CD14-positive monocyte (primary cell): ENCODE measurements at regions not wholly inside any gene's neighbourhood (a gene's known extent, or its start where the extent isn't known, plus 50 kb on each side); places are given as distances from the start of the nearest gene placed in this dataset.

Experiments
- DNase-seq, 3 donors: peaks; one replicate each; pipeline ENCODE4 v3.0.0-alpha.2; 2011 to 2022
- H2AFZ ChIP-seq: 2 replicates; pipeline ENCODE4 v1.6.0; 2012; ENCODE audit warnings: mild to moderate bottlenecking, low read depth, low read length, inconsistent platforms; ENCODE audit not compliant: insufficient read depth, poor library complexity, severe bottlenecking
- H3K27ac ChIP-seq, 2 donors: 1 replicate in 1 of 2; 2 replicates in 1 of 2; pipeline ENCODE4 v1.5.1; 2012 to 2013; ENCODE audit warnings: low read length in 2 of 2, control low read depth in 1 of 2, inconsistent platforms in 1 of 2, low read depth in 1 of 2, mild to moderate bottlenecking in 1 of 2
- H3K27me3 ChIP-seq, 2 donors: one replicate each; pipeline versions ENCODE4 v1.6.0 to v1.6.1; 2011 to 2013; ENCODE audit warnings: low read length in 2 of 2; ENCODE audit not compliant: control insufficient read depth in 2 of 2, insufficient read depth in 2 of 2
- H3K36me3 ChIP-seq, 2 donors: replicated peaks in 1 of 2; 1 replicate in 1 of 2; 2 replicates in 1 of 2; pipeline versions ENCODE4 v1.5.1 to v1.6.1; 2012 to 2013; ENCODE audit warnings: low read length in 2 of 2, control low read depth in 1 of 2, inconsistent platforms in 1 of 2, mild to moderate bottlenecking in 1 of 2; ENCODE audit not compliant: insufficient read depth in 2 of 2, control insufficient read depth in 1 of 2
- H3K4me1 ChIP-seq, 2 donors: 1 replicate in 1 of 2; 2 replicates in 1 of 2; pipeline versions ENCODE4 v1.5.1 to v1.6.1; 2012 to 2013; ENCODE audit warnings: low read length in 2 of 2, control low read depth in 1 of 2, inconsistent platforms in 1 of 2, mild to moderate bottlenecking in 1 of 2, moderate library complexity in 1 of 2; ENCODE audit not compliant: insufficient read depth in 2 of 2, control insufficient read depth in 1 of 2
- H3K4me2 ChIP-seq: replicated peaks from 2 replicates; pipeline ENCODE3; 2012; ENCODE audit warnings: low read length, moderate library complexity, mild to moderate bottlenecking; ENCODE audit not compliant: poor library complexity, severe bottlenecking; ENCODE audit errors: extremely low read depth
- H3K4me3 ChIP-seq, 3 experiments: fragments of 200-600 bp in 1 of 3; sonication (generic) in 1 of 3; replicated peaks in 1 of 3; 1 replicate in 2 of 3; 2 replicates in 1 of 3; pipeline ENCODE4 v1.5.1; 2011 to 2013; ENCODE audit warnings: low read length in 3 of 3, mild to moderate bottlenecking in 3 of 3, control low read depth in 2 of 3, low read depth in 2 of 3, inconsistent platforms in 1 of 3, moderate library complexity in 1 of 3
- H3K79me2 ChIP-seq: 2 replicates; pipeline ENCODE4 v1.6.0; 2012; ENCODE audit warnings: mild to moderate bottlenecking, control low read depth, inconsistent platforms, low read length, moderate library complexity; ENCODE audit not compliant: insufficient read depth
- H3K9ac ChIP-seq: 2 replicates; pipeline ENCODE4 v1.6.0; 2017; ENCODE audit warnings: low read length, mild to moderate bottlenecking; ENCODE audit not compliant: insufficient read depth, poor library complexity, severe bottlenecking
- H3K9me3 ChIP-seq, 2 donors: replicated peaks in 1 of 2; 1 replicate in 1 of 2; 2 replicates in 1 of 2; pipeline versions ENCODE4 v1.5.1 to v1.6.1; 2012 to 2013; ENCODE audit warnings: low read length in 2 of 2, control low read depth in 1 of 2; ENCODE audit not compliant: control insufficient read depth in 1 of 2, insufficient read depth in 1 of 2
- H4K20me1 ChIP-seq: 2 replicates; pipeline ENCODE4 v1.6.0; 2012; ENCODE audit warnings: mild to moderate bottlenecking, low read length, control low read depth, moderate library complexity; ENCODE audit not compliant: insufficient read depth
- H3K27ac Mint-ChIP-seq, 7 donors: one replicate each; pipeline ENCODE4 v1.8.0; 2020; ENCODE audit warnings: mild to moderate bottlenecking in 7 of 7, mixed read lengths in 7 of 7, moderate library complexity in 6 of 7, inconsistent platforms in 2 of 7
- H3K27me3 Mint-ChIP-seq, 3 donors: one replicate each; pipeline ENCODE4 v1.8.0; 2021 to 2022; ENCODE audit warnings: low read depth in 3 of 3, mild to moderate bottlenecking in 3 of 3, mixed read lengths in 3 of 3, moderate library complexity in 3 of 3, inconsistent platforms in 1 of 3
- H3K36me3 Mint-ChIP-seq, 2 donors: one replicate each; pipeline ENCODE4 v1.8.0; 2020; ENCODE audit warnings: mixed read lengths in 2 of 2, inconsistent platforms in 1 of 2, mild to moderate bottlenecking in 1 of 2
- H3K4me1 Mint-ChIP-seq: one replicate; pipeline ENCODE4 v1.8.0; 2020; ENCODE audit warnings: mild to moderate bottlenecking, mixed read lengths
- H3K4me3 Mint-ChIP-seq, 2 donors: one replicate each; pipeline ENCODE4 v1.8.0; 2020; ENCODE audit warnings: mild to moderate bottlenecking in 2 of 2, mixed read lengths in 2 of 2, moderate library complexity in 1 of 2
- H3K9me3 Mint-ChIP-seq, 7 donors: one replicate each; pipeline ENCODE4 v1.8.0; 2020 to 2022; ENCODE audit warnings: mixed read lengths in 7 of 7, mild to moderate bottlenecking in 6 of 7, moderate library complexity in 6 of 7, inconsistent platforms in 2 of 7
- WGBS: methylation state at CpG from one replicate; pipeline ENCODE4 v1.1.5; 2013; ENCODE audit warnings: missing lambda C conversion rate; ENCODE audit not compliant: insufficient coverage; 5-methylcytosine and 5-hydroxymethylcytosine counted together
- intact Hi-C, 2 donors: fragments of 100-400 bp; cut with micrococcal nuclease; formaldehyde crosslinking; loops; one replicate each; pipeline versions ENCODE4 v1.15.0 to v1.15.1; 2023
- TF ChIP-seq, protein P1 (sequence below): fragments of 200-600 bp; IDR thresholded peaks from one replicate; pipeline ENCODE4 v1.8.0; 2022; ENCODE audit warnings: antibody characterized with exemption, mild to moderate bottlenecking

DNA sequence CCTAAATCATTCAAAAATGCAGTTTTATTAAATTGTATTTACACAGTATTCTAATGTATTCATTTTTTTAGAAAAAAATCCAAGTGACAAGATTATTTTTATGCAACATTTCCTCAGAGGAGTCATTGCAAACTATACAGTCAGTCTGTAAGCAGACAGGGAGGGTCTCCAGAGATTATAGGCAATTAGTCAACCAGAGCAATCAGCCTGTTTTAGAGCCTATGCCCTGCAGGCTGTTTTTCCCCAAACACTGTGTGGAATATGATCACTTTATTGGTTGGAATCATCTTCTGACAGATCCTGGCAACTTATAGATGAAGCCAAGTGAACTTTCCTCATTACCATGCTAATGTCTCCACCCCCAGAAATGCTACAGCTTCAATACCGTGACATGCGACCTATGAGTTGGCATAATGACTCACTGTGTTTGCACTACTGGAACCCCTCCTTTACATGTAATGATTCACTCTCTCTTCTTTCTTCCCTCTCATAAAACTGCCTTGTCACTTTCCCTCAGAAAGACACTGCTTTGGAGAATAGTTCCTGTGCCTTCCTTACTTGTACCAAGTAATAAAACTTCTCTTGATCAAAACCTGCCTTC, 577.7 kb upstream of the FTMT start:
- no peak overlapping the region for H3K9ac ChIP-seq

DNA sequence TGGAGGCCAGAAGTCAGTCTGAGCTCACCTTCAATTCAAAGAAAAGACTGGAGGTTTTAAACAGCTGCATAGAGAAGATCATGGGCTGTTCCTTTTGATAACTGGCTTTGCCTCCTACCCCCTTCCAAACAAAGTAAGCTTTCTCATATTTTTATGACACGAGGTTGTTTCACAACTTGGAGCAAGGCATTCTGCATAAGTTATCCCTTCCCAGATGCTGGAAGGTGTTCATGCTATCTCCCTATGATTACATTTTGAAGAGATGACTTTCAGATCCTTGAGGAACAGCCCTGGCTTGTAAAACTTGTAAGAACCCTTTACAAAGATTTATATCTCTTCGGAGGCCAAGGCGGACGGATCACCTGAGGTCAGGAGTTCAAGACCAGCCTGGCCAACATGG, 571.9 kb upstream of the FTMT start:
- H3K36me3 Mint-ChIP-seq = no peaks in the 10 kb centered on the region
- no peaks in the 10 kb centered on the region for H3K4me1 Mint-ChIP-seq
- no peak overlapping the region for H3K9ac ChIP-seq
- no peaks in the 10 kb centered on the region for H3K27me3 ChIP-seq
- H3K4me2 ChIP-seq = no peak overlapping the region
- no peaks in the 10 kb centered on the region for H4K20me1 ChIP-seq
- TF ChIP-seq, protein P1, sequence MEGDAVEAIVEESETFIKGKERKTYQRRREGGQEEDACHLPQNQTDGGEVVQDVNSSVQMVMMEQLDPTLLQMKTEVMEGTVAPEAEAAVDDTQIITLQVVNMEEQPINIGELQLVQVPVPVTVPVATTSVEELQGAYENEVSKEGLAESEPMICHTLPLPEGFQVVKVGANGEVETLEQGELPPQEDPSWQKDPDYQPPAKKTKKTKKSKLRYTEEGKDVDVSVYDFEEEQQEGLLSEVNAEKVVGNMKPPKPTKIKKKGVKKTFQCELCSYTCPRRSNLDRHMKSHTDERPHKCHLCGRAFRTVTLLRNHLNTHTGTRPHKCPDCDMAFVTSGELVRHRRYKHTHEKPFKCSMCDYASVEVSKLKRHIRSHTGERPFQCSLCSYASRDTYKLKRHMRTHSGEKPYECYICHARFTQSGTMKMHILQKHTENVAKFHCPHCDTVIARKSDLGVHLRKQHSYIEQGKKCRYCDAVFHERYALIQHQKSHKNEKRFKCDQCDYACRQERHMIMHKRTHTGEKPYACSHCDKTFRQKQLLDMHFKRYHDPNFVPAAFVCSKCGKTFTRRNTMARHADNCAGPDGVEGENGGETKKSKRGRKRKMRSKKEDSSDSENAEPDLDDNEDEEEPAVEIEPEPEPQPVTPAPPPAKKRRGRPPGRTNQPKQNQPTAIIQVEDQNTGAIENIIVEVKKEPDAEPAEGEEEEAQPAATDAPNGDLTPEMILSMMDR = no peak
- intact Hi-C loops = loop anchor here in 1 of 2 donors (10.0 kb wide), 1 partner anchor 625 kb away; no protein-coding TSS in a partner anchor
- H3K27ac Mint-ChIP-seq = no peak overlapping the region
- no peak overlapping the region for H3K4me3 Mint-ChIP-seq
- H3K36me3 ChIP-seq = no peaks in the 10 kb centered on the region
- no peak overlapping the region for H3K4me3 ChIP-seq
- H2AFZ ChIP-seq = no peak overlapping the region
- no peaks in the 10 kb centered on the region for H3K79me2 ChIP-seq
- H3K27ac ChIP-seq = no peak overlapping the region
- H3K4me1 ChIP-seq = no peaks in the 10 kb centered on the region
- H3K27me3 Mint-ChIP-seq = no peaks in the 10 kb centered on the region
- H3K9me3 ChIP-seq = no peaks in the 10 kb centered on the region
- peaks cover 0 to 4% (median 2%) of the 10 kb centered on the region in 7 donors for H3K9me3 Mint-ChIP-seq
- no peak for DNase-seq
- 100% methylated on average over 1 of the region's 4 CpGs for WGBS

More for the DNA sequence above, 577.7 kb upstream of the FTMT start:
- Mint-ChIP-seq H3K4me1 (no peaks in the 10 kb centered on the region), H3K9me3 (peaks cover 0 to 5% (median 0%) of the 10 kb centered on the region in 7 donors), H3K27me3 (no peaks in the 10 kb centered on the region), H3K27ac (no peak overlapping the region), H3K36me3 (no peaks in the 10 kb centered on the region), H3K4me3 (no peak overlapping the region)
- Histone ChIP-seq H3K4me1 (no peaks in the 10 kb centered on the region), H2AFZ (no peak overlapping the region), H3K9me3 (peaks cover 0 to 6% of the 10 kb centered on the region in 2 donors), H3K4me3 (no peak overlapping the region), H3K4me2 (no peak overlapping the region), H3K79me2 (no peaks in the 10 kb centered on the region), H3K27ac (no peak overlapping the region), H4K20me1 (no peaks in the 10 kb centered on the region), H3K36me3 (no peaks in the 10 kb centered on the region), H3K27me3 (no peaks in the 10 kb centered on the region)
- intact Hi-C loops = loop anchor here in 1 of 2 donors (10.0 kb wide), 1 partner anchor 631 kb away; no protein-coding TSS in a partner anchor
- WGBS = 55% methylated on average over 2 of the region's 2 CpGs
- TF ChIP-seq, protein P1 = no peak
- DNase-seq = peak in 1 of 3 donors; percentile 8
